ENCODE measurements at regions not wholly inside any gene's neighbourhood (a gene's known extent, or its start where the extent isn't known, plus 50 kb on each side); places are given as distances from the start of the nearest gene placed in this dataset.

DNA sequence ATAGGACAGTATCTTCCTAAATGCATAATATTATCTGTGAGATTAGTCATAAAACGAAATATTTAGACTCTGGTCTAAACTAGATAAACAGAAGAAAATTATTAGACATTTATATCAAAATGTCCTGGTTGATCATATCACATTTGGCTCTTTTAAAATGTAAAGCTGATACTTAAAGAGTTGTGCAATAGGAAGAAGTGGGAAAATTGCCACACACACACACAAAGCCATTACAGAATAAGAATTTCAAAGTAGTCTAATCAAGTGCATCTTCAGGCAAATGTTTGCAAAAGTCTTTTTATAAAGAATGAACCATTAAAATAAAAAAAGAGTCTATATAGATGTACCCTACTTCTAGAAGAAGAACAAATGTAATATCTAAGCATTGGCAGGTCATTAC, 301.7 kb downstream of the KIF2B start:
- TF ChIP-seq, protein P1, sequence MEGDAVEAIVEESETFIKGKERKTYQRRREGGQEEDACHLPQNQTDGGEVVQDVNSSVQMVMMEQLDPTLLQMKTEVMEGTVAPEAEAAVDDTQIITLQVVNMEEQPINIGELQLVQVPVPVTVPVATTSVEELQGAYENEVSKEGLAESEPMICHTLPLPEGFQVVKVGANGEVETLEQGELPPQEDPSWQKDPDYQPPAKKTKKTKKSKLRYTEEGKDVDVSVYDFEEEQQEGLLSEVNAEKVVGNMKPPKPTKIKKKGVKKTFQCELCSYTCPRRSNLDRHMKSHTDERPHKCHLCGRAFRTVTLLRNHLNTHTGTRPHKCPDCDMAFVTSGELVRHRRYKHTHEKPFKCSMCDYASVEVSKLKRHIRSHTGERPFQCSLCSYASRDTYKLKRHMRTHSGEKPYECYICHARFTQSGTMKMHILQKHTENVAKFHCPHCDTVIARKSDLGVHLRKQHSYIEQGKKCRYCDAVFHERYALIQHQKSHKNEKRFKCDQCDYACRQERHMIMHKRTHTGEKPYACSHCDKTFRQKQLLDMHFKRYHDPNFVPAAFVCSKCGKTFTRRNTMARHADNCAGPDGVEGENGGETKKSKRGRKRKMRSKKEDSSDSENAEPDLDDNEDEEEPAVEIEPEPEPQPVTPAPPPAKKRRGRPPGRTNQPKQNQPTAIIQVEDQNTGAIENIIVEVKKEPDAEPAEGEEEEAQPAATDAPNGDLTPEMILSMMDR (IDR thresholded peaks at IDR 0.05) = no peak
- TF ChIP-seq POLR2A (IDR thresholded peaks at IDR 0.05) = no peak

Measured in esophagus squamous epithelium (tissue), 4 donors.